GM21529 (cell line): ENCODE measurements at regions not wholly inside any gene's neighbourhood (a gene's known extent, or its start where the extent isn't known, plus 50 kb on each side); places are given as distances from the start of the nearest gene placed in this dataset.
A peak's percentile ranks its signal among the peaks of the same experiment; 100 is the strongest.

ENCODE experiments used
- ATAC-seq: cut with Tn5 transposase; IDR thresholded peaks from one replicate; pipeline ENCODE4 v1.9.1; 2021; ENCODE audit not compliant: unreplicated experiment

DNA sequence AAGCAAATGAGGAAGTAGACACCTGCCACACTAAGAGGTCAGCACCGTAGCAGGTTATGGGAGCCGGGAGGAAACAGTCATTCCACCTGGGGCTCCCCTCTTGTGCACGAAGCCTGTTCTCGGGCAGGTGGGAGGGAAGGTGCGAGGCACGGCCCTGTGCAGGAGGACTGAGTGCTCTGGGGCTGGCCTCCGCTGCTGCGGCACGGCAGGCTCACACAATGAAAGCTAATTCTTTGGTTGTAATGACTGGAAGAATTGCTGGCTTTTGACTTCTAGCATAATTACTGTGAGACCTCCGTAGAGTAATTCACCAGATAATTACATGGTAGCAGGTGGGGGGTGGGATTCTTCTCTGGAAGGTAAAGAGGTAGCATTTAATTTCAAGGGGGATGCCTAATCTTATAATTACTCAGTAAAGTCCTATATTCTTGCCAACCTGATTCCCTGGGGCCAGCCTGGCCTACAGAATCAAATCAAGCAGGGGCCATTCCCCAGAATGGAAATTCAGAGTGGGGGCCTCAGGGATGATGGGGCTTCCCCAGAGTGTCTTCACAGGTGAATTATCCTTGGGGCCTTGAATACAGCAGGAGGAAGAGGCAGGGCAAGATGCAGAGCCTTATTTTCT lies 129.1 kb downstream of the TPRA1 start:
- ATAC-seq = no peak

DNA sequence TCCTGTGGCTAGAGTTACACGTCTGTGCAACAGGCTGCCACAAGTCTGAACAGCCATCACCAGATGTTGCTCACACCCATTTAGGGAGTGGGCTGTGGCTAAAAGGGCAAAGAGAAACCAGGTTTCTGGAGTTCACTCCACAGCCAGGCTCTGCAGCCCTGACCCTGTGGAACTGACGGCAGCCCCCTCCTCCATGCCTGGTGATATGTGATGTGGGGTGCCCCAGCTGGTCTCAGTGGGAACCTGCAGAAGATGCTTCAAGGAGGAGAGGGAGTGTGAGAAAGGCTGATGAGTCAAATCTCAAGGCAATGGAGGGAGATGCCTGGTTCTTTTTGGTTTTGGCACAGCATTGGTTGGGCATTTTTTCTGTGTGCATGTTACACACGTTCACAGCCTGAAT lies 130.6 kb downstream of the TPRA1 start:
- ATAC-seq = no peak

DNA sequence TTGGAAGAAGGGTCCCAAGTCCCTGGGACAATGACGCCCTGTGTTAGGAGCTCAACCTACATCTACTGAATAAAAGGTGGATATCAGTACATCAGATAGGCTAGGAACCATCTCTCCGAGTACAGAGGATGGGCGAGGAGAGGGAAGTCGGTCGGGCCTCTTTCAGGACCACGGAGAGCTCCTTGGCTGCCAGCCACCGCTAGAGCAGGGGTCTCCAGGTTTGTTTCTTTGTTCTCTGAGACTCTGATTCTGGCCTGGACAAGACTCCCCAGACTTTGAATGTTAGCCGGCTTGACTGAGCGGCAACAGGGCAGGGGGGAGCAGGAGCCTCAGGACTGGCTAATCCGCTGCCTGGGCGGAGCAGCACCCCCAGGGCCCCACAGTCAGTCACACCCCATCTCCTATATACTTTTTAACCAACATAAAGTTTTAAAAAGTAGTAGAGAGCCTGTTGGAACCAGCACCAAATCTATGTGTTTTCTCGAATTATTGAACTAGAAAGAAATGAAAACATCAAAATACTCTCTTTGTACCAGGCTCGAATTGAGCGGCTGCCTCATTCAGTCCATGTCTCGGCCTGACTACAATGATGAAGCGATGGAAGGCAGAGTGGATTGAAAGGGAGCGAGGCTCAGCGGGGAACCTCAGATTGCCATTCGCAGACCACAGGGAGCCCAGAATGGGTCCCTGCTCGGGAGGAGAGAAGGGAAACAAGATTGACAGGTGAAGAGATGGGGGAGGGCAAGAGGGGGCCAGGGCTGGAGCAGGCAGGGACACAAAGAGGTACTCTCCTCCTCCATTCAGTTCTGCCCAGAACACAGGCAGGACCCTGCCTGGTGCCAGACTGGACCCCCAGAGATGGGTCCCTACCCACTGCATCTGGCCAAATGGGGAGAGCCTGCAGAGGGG lies 131.6 kb downstream of the TPRA1 start:
- no peak for ATAC-seq

DNA sequence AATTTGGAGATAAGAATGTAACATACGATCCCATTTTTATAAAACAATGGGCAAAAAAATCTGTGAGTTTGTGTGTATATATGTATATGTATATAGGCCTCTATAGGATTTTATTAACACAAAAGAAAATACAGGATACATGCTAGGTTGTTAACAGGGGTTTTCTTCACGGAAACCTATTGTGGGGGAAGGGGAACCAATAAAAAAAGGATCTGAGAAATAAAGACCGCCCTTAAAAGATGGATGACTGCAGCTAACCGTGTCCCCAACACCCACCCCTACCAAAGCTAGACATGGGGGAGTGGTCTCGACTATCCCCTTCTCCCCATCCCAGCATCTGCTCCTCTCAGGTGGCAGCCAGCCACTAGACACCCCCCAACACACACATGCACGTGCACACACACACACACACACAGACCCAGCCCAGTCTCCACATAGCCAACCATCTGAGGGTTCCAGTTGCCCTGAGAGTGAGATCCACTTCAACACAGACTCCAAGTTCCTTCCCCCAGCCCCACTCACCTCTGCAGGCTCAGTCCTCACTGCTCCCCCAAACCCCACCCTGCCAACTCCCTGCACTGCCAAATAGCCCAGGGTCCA lies 132.9 kb downstream of the TPRA1 start:
- no peak for ATAC-seq

DNA sequence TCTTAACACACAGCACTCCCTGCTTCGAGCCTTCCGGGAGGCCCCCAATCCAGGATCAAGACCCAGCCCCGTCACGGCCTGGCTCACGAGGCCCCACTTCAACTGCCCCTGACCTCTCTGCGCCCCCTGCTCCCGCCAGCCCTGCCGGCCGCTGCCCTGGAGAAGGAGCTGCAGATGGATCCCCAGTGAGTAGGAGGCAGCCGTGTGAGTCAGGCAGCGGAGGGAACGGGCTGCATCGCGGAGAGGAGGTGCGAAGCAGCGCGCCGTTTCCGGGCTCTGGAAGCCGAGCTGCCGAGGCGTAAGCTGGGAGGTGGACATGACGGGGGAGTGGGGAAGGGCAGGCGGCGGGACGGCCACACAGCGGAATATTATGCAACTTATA lies 133.4 kb downstream of the TPRA1 start:
- no peak for ATAC-seq

DNA sequence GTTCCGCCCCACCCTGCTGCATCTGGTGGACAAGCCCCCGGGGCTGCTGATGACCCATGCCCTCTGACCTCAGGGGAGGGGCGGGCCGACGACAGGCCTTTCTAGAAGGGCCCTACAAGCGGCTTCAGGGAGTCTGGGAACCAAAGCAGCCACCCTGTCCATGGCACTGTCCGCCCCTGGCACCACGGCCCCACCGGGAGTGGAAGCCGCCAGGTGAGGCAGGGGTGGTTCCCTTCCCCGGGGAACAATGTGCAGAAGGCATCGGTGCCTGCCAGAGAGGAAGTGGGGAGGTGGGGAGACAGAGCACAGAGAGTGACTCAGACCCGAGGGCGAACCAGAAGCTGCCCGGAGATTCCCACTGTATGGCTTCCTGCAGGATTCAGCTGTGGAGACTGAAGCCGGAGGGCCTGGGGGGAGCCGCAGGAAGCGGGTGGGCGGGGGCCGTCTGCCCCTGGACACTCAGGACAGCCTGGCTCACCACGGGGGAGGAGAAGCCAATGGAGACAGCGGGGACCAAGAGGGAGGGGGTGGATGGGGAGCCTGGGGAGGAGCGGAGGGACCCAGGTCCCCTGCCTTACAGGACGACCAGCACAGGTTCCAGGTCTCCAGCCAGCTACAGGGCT lies 134.0 kb downstream of the TPRA1 start:
- no peak for ATAC-seq

DNA sequence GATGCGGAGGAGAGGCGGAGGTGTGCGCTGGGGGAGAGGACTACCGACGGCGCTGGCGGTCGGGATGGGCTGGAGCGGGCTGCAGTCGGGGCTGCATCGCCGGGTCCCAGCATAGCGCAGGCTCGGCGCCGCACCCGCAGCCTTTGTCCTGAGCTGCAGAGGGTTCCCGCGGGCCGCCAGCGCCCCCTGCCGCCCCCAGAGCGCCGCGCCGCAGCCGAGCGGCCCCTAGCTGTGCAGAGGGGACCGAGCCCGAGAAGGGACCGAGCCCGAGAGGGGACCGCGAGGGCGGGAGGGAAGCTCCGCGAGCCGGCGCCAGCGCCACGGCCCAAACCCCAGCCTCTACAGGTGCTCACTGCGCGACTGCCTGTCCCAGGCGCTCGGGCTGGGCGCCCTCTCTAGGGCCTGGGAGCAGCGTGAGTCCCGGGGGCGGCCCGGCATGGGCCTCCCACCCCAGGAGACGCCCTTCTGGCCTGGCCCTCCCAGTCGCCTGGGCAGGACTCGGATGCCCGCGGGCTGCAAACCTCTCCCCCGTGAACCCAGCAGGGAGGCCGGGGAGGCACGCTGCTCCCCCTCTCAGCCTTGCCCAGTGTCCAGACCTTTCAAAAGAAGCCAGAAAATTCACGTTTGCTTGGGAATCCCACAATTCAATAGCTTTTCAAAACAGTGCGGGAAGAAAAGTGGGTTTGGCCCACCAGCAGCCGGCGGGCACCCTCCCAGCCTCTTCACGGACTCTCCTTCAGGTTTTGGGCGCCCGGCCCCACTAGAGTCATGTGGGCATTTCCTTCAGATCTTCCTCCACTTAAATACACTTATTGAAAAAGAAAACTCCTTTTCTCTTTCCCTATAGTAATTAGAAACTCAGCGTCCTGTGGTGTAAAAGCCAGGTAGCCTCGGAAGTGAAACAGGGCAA lies 134.7 kb downstream of the TPRA1 start:
- peak; percentile 69 for ATAC-seq

DNA sequence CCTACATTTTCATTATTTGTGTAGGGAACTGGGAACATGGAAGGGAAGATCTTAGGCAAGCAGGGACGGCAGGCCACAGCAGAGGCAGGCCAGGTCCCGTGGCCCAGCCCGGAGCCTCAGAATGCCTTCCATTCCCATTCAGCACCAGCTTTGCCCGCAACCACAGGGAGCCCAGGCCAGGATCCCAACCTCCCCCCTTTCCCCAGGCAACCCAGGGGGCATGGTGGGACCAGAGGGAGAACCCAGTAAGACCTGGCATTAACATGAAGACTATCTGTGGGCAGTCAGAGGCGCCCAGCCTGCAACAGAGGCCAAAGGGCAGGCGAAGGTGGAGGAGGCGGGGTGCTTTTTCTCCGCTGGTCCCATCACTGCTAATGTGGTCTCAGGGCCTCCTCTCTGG lies 135.6 kb downstream of the TPRA1 start:
- ATAC-seq = no peak

DNA sequence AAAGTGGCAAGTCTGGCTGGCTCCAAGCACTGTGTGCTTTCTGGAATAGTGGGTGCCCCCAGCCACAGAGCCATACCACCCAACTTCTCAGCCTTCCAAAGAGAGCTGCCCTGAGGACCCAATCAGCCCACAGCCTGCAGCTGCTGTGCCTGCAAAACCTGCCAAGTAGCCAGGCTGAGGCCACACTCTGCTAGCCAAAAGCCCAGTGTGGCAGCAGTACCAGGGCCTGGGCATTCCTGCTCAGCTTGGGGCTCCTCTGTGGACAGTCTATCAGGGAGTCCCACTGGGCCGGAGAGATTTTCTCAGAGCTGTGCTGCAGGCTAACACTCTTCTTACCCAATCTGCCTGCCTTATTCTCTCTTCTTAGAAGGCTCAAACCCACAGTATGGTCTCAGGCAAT lies 136.5 kb downstream of the TPRA1 start:
- ATAC-seq = no peak

DNA sequence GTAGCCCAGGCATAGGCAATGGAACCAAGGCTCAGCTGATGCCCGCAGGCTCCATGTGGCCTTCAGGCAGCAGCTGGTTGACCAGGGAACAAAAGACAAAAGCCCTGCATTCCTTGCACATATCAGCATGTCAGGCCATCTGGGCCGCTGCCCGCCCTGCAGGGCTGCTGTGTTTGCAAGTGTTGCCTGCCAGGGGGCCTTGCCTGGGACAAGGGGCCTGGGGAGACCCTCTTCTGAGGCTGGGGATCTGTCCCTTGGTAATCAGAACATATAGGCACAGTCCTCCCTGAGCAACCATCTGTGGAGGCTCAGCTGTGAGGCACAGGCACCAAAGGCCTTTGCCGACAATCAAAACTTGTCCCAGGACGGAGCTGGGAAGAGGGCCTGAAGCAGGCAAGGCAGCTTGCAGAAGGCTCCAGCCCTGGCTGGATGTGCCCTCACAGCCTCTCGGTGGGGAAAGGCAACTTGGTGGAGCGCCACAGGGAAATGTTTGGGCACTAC lies 138.2 kb downstream of the TPRA1 start:
- no peak for ATAC-seq

DNA sequence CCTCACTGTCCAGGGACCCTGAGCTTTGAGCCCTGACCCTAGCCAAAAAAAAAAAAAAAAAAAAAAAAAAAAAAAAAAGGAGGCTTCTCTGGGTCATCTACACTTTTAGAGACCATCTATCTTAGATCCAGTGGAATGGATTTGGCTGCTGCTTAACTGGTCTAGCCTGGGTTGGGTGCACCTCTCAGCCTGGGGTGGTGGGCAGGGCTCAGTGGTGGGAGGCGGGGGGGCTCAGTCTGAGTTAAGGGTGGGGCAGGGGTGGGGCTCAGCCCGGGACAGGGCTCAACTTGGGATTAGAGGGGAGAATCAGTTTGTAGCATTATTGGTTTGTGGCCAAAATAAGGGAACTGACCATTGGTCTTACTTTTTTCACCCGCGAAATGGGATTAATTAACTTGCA lies 139.2 kb downstream of the TPRA1 start:
- no peak for ATAC-seq

DNA sequence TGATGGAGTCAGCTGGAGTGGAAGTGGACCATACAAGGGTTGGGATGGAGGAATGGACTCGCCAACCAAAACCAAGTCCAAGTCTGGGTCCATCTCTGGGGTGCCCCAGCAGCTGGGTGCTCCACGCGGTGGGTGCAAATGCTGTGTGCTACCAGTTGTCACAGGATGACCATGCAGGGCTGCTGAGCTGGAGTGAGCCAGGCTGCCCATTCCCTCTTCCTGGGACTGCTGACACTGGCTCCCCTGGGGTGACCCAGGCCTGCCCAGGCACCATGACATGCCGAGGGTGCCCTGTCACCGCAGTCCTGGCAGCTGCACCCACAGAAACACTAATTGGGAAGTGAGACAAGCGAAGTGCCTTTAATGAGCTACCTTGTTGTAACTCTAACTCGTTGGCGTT lies 140.2 kb downstream of the TPRA1 start:
- ATAC-seq = no peak

DNA sequence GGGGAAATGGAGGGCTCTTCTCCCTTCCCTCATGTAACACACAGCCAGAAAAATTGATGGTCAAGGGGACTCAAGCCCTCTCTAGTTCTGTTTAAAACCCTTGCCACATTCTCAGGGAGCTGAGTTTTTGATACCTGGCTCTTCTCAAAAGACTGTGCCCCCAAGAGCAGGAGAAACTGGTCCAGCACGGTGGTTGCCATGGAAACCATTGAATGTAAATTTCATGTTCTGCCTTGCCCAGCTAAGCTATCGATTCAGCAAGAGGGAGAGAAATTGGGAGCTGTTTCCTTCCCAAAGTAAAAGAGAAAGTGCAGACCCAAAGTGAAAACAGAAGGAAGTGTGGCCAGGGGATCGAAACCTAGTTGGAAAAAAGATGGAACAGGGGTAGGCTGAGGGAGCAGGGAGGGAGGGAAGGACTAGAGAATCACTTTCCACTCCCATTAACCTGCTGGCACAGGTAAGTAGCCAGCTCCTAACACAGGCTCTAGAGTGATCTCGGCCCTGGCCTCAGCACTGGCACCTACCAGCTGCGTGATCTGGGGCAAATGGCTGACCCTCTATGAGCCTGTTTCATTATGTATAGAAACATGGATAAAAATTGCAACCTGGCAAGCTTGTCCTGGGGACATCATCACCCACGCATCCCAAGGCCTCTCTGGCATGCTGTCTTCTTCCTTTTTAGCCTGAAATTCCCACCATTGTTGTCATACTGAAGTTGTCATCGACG lies 140.9 kb downstream of the TPRA1 start:
- ATAC-seq = no peak

DNA sequence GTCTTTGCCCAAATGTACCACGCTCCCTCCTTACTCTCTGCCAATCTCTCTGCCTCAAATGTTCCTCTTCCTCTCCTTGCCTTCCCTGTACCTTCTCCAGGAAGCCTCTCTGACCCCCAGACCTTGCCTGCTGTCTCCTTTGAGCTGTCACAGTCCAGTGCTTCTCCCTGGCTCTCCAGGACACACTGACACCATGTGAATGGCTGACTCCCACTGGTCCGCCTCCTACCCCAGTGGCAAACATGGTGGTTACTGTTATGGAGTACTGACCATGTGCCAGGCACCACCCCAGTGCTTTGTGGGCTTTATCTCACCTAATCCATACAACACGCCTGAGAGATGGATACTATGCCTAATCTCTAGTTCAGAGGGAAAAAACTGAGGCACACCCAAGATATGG lies 141.9 kb downstream of the TPRA1 start:
- no peak for ATAC-seq

DNA sequence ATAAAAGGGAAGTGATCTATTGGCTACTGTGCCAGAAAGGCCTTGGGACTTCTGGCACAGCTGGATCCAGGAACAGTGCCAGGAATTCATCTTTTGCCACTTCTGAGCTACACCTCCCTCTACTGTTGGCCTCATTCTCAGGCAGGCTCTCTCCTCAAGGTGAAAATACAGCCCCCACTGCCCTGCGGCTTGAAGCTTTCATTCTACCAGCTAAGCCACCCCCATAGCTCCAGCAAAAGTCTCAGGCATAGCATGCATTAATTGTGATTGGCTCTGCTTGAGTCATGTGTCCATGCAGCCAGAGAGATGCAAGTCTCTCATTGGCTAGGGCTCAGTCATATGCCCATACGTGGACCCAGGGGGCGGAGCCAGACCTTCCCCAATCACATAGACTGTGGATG lies 142.4 kb downstream of the TPRA1 start:
- ATAC-seq = no peak

DNA sequence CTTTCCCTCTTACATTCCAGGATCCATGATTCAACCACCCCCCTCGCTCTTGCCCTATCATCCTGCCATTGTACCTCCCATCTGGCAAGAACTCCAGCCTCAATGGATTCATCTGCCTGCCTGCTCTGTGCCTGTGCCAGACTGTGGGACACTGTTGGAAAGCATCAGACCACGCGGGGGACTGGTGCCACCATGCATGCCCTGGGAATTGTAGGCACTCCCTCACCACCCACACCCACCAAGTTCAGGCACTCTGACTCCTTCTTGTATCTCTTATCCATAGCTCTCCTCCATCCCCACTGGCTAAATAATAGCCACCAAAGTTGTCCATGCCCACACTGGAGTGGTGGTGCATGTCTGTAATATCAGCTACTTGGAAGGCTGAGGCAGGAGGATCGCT lies 143.8 kb downstream of the TPRA1 start:
- no peak for ATAC-seq

DNA sequence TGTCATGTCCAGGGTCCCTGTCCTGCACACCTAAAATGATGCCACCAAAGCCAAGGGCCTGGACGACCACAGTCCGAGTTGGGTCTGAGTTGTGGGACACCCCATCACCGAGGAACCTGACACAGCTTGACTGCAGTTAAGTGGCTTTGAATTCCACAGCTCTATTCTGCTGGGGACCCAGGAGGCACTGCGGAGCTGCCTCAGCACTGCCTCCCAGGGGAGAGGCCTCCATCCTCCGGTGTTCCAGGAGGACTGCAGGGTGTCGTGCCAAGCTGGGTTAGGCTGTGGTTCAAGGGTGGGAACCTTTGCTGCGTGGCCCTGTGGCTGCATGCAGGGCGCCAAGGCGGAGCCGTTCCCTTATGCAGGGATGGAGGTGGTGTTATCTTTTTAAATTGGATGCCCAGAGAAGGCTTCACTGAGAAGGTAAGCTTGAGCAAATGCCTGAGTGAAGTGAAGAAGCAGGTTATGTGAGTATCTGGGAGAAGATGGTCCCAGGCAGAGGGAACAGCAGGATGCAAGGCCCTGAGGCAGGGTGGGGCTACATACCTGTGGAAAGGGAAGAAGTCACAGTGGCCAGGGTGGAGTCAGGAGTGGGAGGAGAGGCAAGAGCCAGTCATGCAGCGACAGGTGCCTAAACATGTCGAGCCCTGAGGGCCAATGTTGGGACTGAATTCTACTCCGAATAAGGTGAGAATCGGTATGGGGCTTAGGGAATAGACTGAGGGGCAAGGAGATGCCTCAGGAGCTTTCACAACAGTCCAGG lies 144.8 kb downstream of the TPRA1 start:
- no peak for ATAC-seq

DNA sequence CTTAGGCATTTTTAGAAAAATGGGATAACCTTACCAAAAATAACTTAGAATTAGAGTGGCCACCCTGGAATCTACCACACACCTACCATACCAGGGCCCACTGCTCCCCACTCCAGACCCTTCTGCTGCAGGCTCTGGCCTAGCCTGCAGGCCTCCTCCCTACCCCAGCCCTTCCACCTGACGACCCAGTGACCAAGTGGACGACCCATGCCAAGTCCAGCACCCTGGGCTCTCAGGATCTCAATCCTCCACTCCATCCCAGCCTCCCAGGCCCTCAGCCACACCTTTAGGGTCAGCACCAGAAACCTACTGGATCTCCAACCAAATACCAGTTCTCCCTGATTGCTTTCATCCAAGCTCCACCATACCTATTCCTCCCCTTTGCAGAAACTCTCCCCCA lies 145.8 kb downstream of the TPRA1 start:
- ATAC-seq = no peak
